Prostate gland (tissue), 2 donors: ENCODE measurements at regions not wholly inside any gene's neighbourhood (a gene's known extent, or its start where the extent isn't known, plus 50 kb on each side); places are given as distances from the start of the nearest gene placed in this dataset.

Source experiments
- POLR2A ChIP-seq: fragments of 450-650 bp; IDR thresholded peaks from one replicate; pipeline ENCODE4 v1.6.1; 2016; ENCODE audit warnings: antibody characterized with exemption, mild to moderate bottlenecking
- TF ChIP-seq, protein P1 (sequence below), 4 experiments: fragments of 200-600 bp in 2 of 4; fragments of 450-650 bp in 2 of 4; sonication (generic) in 2 of 4; IDR thresholded peaks; 1 replicate in 3 of 4; 2 replicates in 1 of 4; pipeline ENCODE4 v1.5.1; 2016 to 2019; ENCODE audit warnings: antibody characterized with exemption in 4 of 4, mild to moderate bottlenecking in 2 of 4, moderate library complexity in 2 of 4

DNA sequence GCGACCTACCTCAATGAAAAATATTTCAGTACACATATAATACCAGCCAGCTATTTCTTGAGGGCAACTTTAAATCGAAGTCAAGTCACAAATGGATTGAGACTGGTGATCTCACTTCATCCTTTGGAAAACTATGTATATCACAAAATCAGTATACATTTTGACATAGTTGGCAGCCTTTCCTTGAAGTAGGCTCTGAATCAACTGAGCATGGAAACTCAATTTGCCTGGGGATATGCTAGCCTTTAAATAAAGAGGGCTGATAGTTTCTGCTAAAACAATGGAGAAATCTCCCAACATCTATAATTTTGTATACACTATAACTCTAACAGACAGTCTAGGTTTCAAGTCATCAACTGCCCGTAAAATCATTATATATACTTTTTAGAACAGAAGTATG, 282.8 kb upstream of the TENM3 start:
- TF ChIP-seq POLR2A = no peak
- TF ChIP-seq, protein P1, sequence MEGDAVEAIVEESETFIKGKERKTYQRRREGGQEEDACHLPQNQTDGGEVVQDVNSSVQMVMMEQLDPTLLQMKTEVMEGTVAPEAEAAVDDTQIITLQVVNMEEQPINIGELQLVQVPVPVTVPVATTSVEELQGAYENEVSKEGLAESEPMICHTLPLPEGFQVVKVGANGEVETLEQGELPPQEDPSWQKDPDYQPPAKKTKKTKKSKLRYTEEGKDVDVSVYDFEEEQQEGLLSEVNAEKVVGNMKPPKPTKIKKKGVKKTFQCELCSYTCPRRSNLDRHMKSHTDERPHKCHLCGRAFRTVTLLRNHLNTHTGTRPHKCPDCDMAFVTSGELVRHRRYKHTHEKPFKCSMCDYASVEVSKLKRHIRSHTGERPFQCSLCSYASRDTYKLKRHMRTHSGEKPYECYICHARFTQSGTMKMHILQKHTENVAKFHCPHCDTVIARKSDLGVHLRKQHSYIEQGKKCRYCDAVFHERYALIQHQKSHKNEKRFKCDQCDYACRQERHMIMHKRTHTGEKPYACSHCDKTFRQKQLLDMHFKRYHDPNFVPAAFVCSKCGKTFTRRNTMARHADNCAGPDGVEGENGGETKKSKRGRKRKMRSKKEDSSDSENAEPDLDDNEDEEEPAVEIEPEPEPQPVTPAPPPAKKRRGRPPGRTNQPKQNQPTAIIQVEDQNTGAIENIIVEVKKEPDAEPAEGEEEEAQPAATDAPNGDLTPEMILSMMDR (IDR thresholded peaks at IDR 0.05) = no peak
